Gastrocnemius medialis (tissue), 4 donors: ENCODE measurements at regions not wholly inside any gene's neighbourhood (a gene's known extent, or its start where the extent isn't known, plus 50 kb on each side); places are given as distances from the start of the nearest gene placed in this dataset.

Experiments used
- POLR2A ChIP-seq, 2 donors: fragments of 450-650 bp; IDR thresholded peaks; one replicate each; pipeline ENCODE4 v1.6.1; 2017; ENCODE audit warnings: antibody characterized with exemption in 2 of 2, mild to moderate bottlenecking in 2 of 2, moderate library complexity in 2 of 2
- TF ChIP-seq, protein P1 (sequence below), 5 experiments: fragments of 450-650 bp in 3 of 5; fragments of 200-600 bp in 2 of 5; sonication (generic) in 2 of 5; IDR thresholded peaks in 4 of 5; conservative IDR thresholded peaks in 1 of 5; 1 replicate in 4 of 5; 2 replicates in 1 of 5; pipeline ENCODE4 v1.5.1; 2016 to 2019; ENCODE audit warnings: antibody characterized with exemption in 5 of 5, mild to moderate bottlenecking in 3 of 5, moderate library complexity in 3 of 5

DNA sequence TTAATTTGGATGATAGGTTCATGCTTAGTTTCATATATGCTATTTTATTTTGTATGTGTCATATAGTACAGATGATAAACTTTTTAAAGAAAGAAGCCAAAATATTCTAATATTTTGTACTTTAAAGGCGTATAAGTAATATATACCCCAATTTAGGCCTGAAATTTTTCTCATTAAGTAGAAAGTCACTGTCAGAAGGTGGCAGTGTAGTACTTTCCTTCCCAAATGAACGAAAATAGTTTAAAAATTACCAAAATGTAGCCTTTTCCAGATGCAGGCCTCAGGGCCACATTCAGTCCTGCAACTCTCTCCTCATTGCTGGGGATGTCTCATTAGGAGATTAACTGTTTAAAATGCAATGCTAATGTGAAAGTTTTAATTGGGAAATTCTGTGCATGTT is 1263.6 kb downstream of the C4orf33 start:
- TF ChIP-seq, protein P1, sequence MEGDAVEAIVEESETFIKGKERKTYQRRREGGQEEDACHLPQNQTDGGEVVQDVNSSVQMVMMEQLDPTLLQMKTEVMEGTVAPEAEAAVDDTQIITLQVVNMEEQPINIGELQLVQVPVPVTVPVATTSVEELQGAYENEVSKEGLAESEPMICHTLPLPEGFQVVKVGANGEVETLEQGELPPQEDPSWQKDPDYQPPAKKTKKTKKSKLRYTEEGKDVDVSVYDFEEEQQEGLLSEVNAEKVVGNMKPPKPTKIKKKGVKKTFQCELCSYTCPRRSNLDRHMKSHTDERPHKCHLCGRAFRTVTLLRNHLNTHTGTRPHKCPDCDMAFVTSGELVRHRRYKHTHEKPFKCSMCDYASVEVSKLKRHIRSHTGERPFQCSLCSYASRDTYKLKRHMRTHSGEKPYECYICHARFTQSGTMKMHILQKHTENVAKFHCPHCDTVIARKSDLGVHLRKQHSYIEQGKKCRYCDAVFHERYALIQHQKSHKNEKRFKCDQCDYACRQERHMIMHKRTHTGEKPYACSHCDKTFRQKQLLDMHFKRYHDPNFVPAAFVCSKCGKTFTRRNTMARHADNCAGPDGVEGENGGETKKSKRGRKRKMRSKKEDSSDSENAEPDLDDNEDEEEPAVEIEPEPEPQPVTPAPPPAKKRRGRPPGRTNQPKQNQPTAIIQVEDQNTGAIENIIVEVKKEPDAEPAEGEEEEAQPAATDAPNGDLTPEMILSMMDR (IDR thresholded peaks at IDR 0.05 in 4 of 5, conservative IDR thresholded peaks at IDR 0.05 in 1 of 5): no peak
- TF ChIP-seq POLR2A (IDR thresholded peaks at IDR 0.05): no peak
